Fibroblast of mammary gland (primary cell): ENCODE measurements at regions not wholly inside any gene's neighbourhood (a gene's known extent, or its start where the extent isn't known, plus 50 kb on each side); places are given as distances from the start of the nearest gene placed in this dataset.

Experiments used
- DNase-seq: peaks from one replicate; pipeline ENCODE4 v3.0.0-alpha.2; 2010; ENCODE audit warnings: low read depth
- H3K4me3 ChIP-seq: 2 replicates; pipeline ENCODE4 v1.5.1; 2011; ENCODE audit warnings: low read depth, mild to moderate bottlenecking, low read length, moderate library complexity; ENCODE audit not compliant: control insufficient read depth
- TF ChIP-seq, protein P1 (sequence below): conservative IDR thresholded peaks from 2 replicates; pipeline ENCODE4 v1.5.1; 2011; ENCODE audit warnings: low read depth, low read length, inconsistent platforms; ENCODE audit not compliant: control insufficient read depth, insufficient read depth

DNA sequence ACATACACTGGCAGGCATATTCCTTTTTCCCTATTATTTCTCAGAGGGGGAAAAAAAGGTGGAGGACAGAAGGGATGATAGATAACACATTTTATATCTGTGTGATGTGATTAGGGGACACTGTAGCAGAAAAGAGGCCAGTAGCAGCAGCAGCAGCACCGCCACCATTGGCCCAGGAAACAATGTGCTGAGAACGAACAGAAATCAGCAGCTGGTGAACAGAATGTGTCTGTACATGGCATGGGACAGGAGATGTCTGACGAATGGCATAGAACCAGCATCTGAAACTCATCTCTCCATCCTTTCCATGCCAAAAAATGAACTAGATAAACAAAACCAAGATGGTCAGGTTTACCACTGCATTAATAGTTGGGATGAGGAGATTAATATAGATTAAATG, 936.1 kb upstream of the ACVR2A start:
- DNase-seq, result no peak
- H3K4me3 ChIP-seq, result no peak overlapping the region
- TF ChIP-seq, protein P1, sequence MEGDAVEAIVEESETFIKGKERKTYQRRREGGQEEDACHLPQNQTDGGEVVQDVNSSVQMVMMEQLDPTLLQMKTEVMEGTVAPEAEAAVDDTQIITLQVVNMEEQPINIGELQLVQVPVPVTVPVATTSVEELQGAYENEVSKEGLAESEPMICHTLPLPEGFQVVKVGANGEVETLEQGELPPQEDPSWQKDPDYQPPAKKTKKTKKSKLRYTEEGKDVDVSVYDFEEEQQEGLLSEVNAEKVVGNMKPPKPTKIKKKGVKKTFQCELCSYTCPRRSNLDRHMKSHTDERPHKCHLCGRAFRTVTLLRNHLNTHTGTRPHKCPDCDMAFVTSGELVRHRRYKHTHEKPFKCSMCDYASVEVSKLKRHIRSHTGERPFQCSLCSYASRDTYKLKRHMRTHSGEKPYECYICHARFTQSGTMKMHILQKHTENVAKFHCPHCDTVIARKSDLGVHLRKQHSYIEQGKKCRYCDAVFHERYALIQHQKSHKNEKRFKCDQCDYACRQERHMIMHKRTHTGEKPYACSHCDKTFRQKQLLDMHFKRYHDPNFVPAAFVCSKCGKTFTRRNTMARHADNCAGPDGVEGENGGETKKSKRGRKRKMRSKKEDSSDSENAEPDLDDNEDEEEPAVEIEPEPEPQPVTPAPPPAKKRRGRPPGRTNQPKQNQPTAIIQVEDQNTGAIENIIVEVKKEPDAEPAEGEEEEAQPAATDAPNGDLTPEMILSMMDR, result no peak

DNA sequence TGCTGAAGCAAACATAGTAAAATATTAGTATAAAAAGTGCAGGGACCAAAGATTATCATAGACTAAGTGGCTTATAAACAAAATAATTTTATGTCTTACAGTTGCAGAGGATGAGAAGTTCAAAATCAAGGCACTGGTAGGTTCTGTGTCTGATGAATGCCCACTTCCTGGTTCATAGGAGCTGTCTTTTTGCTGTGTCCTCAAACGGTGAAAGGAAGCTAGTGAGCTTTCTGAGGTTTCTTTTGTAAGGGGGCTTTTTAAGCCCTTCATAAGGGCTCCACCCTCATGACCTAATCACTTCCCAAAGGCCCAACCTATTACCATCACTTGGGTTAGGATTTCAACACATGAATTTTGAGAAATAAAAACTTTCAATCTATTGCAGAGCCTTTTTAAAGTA, 946.7 kb upstream of the ACVR2A start:
- no peak overlapping the region for H3K4me3 ChIP-seq
- no peak for DNase-seq
- TF ChIP-seq, protein P1, result no peak

GRCh38 chr2:146894514-146894913, 950.3 kb upstream of the ACVR2A start:
- no peak overlapping the region for H3K4me3 ChIP-seq
- no peak for DNase-seq
- TF ChIP-seq, protein P1, result no peak

GRCh38 chr2:146893500-146894041, 951.3 kb upstream of the ACVR2A start:
- H3K4me3 ChIP-seq, result no peak overlapping the region
- TF ChIP-seq, protein P1, result no peak
- DNase-seq, result peak; percentile 78

GRCh38 chr2:146890491-146890890, 954.3 kb upstream of the ACVR2A start:
- no peak overlapping the region for H3K4me3 ChIP-seq
- TF ChIP-seq, protein P1, result no peak
- peak; percentile 9 for DNase-seq

DNA sequence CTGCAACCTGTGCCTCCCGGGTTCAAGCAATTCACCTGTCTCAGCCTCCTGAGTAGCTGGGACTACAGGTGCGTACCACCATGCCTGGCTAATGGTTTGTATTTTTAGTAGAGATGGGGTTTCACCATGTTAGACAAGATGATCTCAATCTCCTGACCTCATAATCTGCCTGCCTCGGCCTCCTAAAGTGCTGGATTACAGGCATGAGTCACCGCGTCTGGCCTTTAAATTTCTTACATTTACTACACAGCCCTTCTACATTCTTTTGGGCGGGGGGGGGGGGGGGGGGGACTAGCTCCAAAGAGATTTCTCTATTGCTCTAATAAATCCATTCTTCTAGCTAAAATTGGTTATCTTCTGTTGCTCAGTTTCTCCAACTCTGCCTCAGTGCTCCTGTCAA, 964.9 kb upstream of the ACVR2A start:
- DNase-seq, result peak; percentile 18
- H3K4me3 ChIP-seq, result no peak overlapping the region
- TF ChIP-seq, protein P1, result no peak

DNA sequence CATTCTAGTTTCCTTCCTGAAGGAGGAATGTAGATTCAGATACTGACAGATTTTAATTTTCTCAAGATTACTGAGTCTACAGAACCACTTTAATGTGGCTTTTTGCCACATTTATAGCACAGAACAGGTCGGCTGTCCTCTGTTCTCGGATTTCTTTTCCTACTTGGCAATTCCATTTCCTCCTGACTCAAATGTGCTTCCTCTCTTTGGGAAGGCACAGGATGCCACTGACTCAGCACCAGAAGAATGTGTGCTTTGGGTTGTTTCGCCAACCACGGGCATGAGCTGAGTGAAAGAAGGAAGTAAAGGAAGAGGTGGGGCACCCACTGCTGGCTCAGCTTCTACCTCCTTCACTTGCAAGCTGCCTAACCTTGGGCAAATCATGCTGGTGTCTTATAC, 970.6 kb upstream of the ACVR2A start:
- TF ChIP-seq, protein P1, result no peak
- peak; percentile 79 for DNase-seq
- no peak overlapping the region for H3K4me3 ChIP-seq
